ENCODE measurements at regions not wholly inside any gene's neighbourhood (a gene's known extent, or its start where the extent isn't known, plus 50 kb on each side); places are given as distances from the start of the nearest gene placed in this dataset.

DNA sequence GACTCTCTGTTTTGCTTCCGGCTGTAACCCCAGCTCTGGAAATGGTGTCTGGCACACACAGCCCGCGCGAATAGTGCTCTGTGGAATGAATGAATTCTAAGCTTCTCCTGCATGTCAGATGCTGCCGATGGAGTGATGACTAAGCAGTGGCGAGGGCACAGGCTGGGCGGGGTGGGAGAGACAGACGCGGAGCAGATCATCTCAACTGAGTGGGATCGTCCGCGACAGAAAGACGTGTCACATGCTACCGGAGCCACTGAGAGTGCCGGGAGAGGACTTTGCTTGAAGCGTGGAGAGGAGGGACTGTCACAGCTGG is 334.5 kb downstream of the CTTN start:
- H3K36me3 ChIP-seq (ENCODE audit: control insufficient read depth, insufficient read depth, low read length): no peaks in the 10 kb centered on the region
- H3K4me1 ChIP-seq (replicated peaks in 1 of 2; ENCODE audit: control insufficient read depth in 2 of 2, insufficient read depth in 2 of 2, low read length in 2 of 2): peaks cover 0 to 5% of the 10 kb centered on the region in 2 experiments; a peak in 2 of 5 replicates
- DNase-seq (ENCODE audit: extremely low read depth in 1 of 4, low spot score in 3 of 4) (peak in 1 of 4 experiments; percentile 18), FAIRE-seq (no peak), ATAC-seq (no peak; the same call in 2 of the 3 replicates)
- WGBS (ENCODE audit: insufficient coverage, low coverage, missing lambda C conversion rate): 1% methylated on average over 16 of the region's 16 CpGs
- CTCF ChIA-PET (ENCODE audit: low intra/inter-chr PET ratio): no interaction called here
- no peaks in the 10 kb centered on the region for H3K9me1 ChIP-seq (ENCODE audit: control insufficient read depth, insufficient read depth, low read length)
- no peak overlapping the region for H2AFZ ChIP-seq (ENCODE audit: low read depth, low read length)
- H4K20me1 ChIP-seq (replicated peaks; ENCODE audit: control insufficient read depth, insufficient read depth, low read length): peaks cover 4% of the 10 kb centered on the region; the same call in 1 of the 2 replicates
- no peaks in the 10 kb centered on the region for H3K9me3 ChIP-seq (replicated peaks; ENCODE audit: control insufficient read depth, insufficient read depth, low read depth, low read length)
- no peak overlapping the region for H3K9ac ChIP-seq (ENCODE audit: insufficient read depth in 1 of 2, low read depth in 2 of 2, low read length in 2 of 2)
- POLR2A ChIA-PET: no interaction called here
- TF ChIP-seq MEIS2 (IDR thresholded peaks at IDR 0.05; ENCODE audit: partially characterized antibody) (peak; percentile 30), ZC3H11A (IDR thresholded peaks at IDR 0.05; ENCODE audit: low read depth, low read length) (no peak), PREB (CRISPR knock-in tag; IDR thresholded peaks at IDR 0.05) (no peak), CREM (IDR thresholded peaks at IDR 0.05; ENCODE audit: low read depth) (no peak), ZNF316 (IDR thresholded peaks at IDR 0.05) (0 out of 2 replicates have a peak, but pooled peaks have one; percentile 3), MAFG (tag; conservative IDR thresholded peaks at IDR 0.05) (peak; percentile 24; the same call in 1 of the 2 replicates), SMAD3 (CRISPR knock-in tag; conservative IDR thresholded peaks at IDR 0.05) (no peak)
- TF ChIP-seq, protein P1, sequence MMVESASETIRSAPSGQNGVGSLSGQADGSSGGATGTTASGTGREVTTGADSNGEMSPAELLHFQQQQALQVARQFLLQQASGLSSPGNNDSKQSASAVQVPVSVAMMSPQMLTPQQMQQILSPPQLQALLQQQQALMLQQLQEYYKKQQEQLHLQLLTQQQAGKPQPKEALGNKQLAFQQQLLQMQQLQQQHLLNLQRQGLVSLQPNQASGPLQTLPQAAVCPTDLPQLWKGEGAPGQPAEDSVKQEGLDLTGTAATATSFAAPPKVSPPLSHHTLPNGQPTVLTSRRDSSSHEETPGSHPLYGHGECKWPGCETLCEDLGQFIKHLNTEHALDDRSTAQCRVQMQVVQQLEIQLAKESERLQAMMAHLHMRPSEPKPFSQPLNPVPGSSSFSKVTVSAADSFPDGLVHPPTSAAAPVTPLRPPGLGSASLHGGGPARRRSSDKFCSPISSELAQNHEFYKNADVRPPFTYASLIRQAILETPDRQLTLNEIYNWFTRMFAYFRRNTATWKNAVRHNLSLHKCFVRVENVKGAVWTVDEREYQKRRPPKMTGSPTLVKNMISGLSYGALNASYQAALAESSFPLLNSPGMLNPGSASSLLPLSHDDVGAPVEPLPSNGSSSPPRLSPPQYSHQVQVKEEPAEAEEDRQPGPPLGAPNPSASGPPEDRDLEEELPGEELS (CRISPR knock-in tag; IDR thresholded peaks at IDR 0.05; ENCODE audit: borderline replicate concordance): no peak
- BruUV-seq (replicated peaks): no TSS peak
- no peaks in the 10 kb centered on the region for H3K79me2 ChIP-seq (ENCODE audit: control insufficient read depth, insufficient read depth, low read length)
- no peak overlapping the region for H3K4me2 ChIP-seq (ENCODE audit: insufficient read depth, low read length)
- intact Hi-C loops (cut with micrococcal nuclease): no loop called here
- H3K27me3 ChIP-seq (ENCODE audit: control insufficient read depth in 2 of 2, insufficient read depth in 2 of 2, low read length in 2 of 2): peaks cover 10 to 82% of the 10 kb centered on the region in 2 experiments; a peak in 4 of 5 replicates
- no peak overlapping the region for H3K4me3 ChIP-seq
- in situ Hi-C loops (cut with MboI): no loop called here
- no peak overlapping the region for H3K27ac ChIP-seq (ENCODE audit: extremely low read depth, low read depth, low read length)

Data from K562 (cell line).